Suprapubic skin (tissue), 4 donors: ENCODE measurements at regions not wholly inside any gene's neighbourhood (a gene's known extent, or its start where the extent isn't known, plus 50 kb on each side); places are given as distances from the start of the nearest gene placed in this dataset.

Source experiments
- EP300 ChIP-seq: sonication (generic); formaldehyde crosslinking; IDR thresholded peaks from one replicate; pipeline ENCODE4 v1.6.1; 2017; ENCODE audit warnings: antibody characterized with exemption
- POLR2AphosphoS5 ChIP-seq, 3 donors: sonication (generic); formaldehyde crosslinking; IDR thresholded peaks; one replicate each; pipeline ENCODE4 v1.6.1; 2017; ENCODE audit warnings: antibody characterized with exemption in 3 of 3
- TF ChIP-seq, protein P1 (sequence below), 2 donors: fragments of 200-600 bp in 1 of 2; fragments of 450-650 bp in 1 of 2; sonication (generic) in 1 of 2; IDR thresholded peaks; one replicate each; pipeline ENCODE4 v1.5.1; 2016 to 2019; ENCODE audit warnings: antibody characterized with exemption in 2 of 2, mild to moderate bottlenecking in 1 of 2, moderate library complexity in 1 of 2

DNA sequence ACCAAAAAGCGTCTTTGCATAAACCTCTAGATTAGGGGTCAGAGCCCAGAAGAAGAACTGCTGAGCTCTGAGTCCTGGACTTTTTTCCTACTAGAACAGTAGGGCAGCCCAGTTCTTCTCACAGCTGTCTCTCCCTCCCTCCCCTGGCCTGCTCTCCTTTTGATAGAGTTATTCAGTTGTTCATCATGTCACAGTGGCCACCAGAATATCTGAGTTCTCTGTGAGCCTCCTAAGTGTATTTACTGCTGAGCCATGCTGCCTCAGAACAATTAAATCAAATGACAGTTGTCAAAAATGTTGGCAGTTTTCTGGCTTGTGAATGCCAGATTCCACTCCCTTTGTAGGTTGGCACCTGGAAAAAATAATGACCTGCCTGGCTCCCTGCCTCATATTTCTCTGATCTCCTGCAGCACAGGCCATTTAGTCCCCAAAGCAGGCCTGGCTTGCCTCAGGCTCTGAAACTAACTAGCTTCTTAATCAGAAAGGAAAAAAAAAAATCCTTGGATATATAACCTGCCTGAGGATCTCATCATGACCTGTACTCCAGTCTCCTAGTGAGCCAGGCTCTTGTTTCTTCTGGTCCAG lies 377.4 kb upstream of the LARGE1 start:
- TF ChIP-seq, protein P1, sequence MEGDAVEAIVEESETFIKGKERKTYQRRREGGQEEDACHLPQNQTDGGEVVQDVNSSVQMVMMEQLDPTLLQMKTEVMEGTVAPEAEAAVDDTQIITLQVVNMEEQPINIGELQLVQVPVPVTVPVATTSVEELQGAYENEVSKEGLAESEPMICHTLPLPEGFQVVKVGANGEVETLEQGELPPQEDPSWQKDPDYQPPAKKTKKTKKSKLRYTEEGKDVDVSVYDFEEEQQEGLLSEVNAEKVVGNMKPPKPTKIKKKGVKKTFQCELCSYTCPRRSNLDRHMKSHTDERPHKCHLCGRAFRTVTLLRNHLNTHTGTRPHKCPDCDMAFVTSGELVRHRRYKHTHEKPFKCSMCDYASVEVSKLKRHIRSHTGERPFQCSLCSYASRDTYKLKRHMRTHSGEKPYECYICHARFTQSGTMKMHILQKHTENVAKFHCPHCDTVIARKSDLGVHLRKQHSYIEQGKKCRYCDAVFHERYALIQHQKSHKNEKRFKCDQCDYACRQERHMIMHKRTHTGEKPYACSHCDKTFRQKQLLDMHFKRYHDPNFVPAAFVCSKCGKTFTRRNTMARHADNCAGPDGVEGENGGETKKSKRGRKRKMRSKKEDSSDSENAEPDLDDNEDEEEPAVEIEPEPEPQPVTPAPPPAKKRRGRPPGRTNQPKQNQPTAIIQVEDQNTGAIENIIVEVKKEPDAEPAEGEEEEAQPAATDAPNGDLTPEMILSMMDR (IDR thresholded peaks at IDR 0.05): no peak
- TF ChIP-seq EP300 (no peak), POLR2AphosphoS5 (IDR thresholded peaks at IDR 0.05) (no peak)
